Transverse colon (tissue), 4 donors: ENCODE measurements at regions not wholly inside any gene's neighbourhood (a gene's known extent, or its start where the extent isn't known, plus 50 kb on each side); places are given as distances from the start of the nearest gene placed in this dataset.

Experiments
- DNase-seq: peaks from one replicate; pipeline ENCODE4 v3.0.0-alpha.2; 2019
- H3K27ac ChIP-seq, 4 donors: fragments of 200-600 bp; sonication (generic); 2 replicates each; pipeline ENCODE4 v1.5.1; 2016 to 2018; ENCODE audit warnings: inconsistent platforms in 4 of 4
- H3K27me3 ChIP-seq: fragments of 200-600 bp; sonication (generic); 2 replicates; pipeline ENCODE4 v1.5.1; 2017; ENCODE audit warnings: inconsistent platforms
- H3K36me3 ChIP-seq, 4 donors: fragments of 200-600 bp; sonication (generic); 2 replicates each; pipeline ENCODE4 v1.5.1; 2017 to 2019; ENCODE audit warnings: inconsistent platforms in 4 of 4
- H3K4me1 ChIP-seq, 4 donors: fragments of 200-600 bp; sonication (generic); 2 replicates each; pipeline ENCODE4 v1.5.1; 2017 to 2020; ENCODE audit warnings: inconsistent platforms in 4 of 4
- H3K4me3 ChIP-seq, 4 donors: fragments of 200-600 bp; sonication (generic); 1 replicate in 1 of 4; 2 replicates in 3 of 4; pipeline versions ENCODE4 v1.5.1 to v1.6.1; 2017 to 2019; ENCODE audit warnings: inconsistent platforms in 4 of 4
- H3K9me3 ChIP-seq, 2 donors: fragments of 200-600 bp; sonication (generic); 2 replicates each; pipeline ENCODE4 v1.5.1; 2017 to 2019; ENCODE audit warnings: inconsistent platforms in 2 of 2
- EP300 ChIP-seq: sonication (generic); formaldehyde crosslinking; IDR thresholded peaks from one replicate; pipeline ENCODE4 v1.6.1; 2017; ENCODE audit warnings: antibody characterized with exemption, low read depth
- POLR2A ChIP-seq: fragments of 450-650 bp; IDR thresholded peaks from one replicate; pipeline ENCODE4 v1.6.1; 2016; ENCODE audit warnings: antibody characterized with exemption, mild to moderate bottlenecking, moderate library complexity
- POLR2AphosphoS5 ChIP-seq, 3 donors: sonication (generic); formaldehyde crosslinking; IDR thresholded peaks; one replicate each; pipeline ENCODE4 v1.6.1; 2016; ENCODE audit warnings: antibody characterized with exemption in 3 of 3
- WGBS, 2 donors: methylation state at CpG; one replicate each; pipeline ENCODE4 v1.1.5; 2018; ENCODE audit warnings: low coverage in 1 of 2; 5-methylcytosine and 5-hydroxymethylcytosine counted together
- in situ Hi-C, 4 donors: fragments of 200-750 bp; cut with MboI; loops; one replicate each; pipeline versions ENCODE4 v1.15.0 to v1.15.1; 2017; ENCODE audit warnings: low sequenced_read_pairs in 3 of 4, low pct_ligation_motif_present in 1 of 4, low pct_unique_long_range_greater_than_20kb in 1 of 4
- intact Hi-C: fragments of 100-400 bp; cut with DNase I; formaldehyde crosslinking; loops from one replicate; pipeline ENCODE4 v1.15.1; 2023; ENCODE audit warnings: low total_unique reads
- TF ChIP-seq, protein P1 (sequence below), 5 experiments: fragments of 200-600 bp in 3 of 5; fragments of 450-650 bp in 2 of 5; sonication (generic) in 3 of 5; IDR thresholded peaks; 1 replicate in 2 of 5; 2 replicates in 3 of 5; pipeline ENCODE4 v1.5.1; 2016 to 2017; ENCODE audit warnings: antibody characterized with exemption in 5 of 5, inconsistent platforms in 3 of 5, mild to moderate bottlenecking in 2 of 5, moderate library complexity in 1 of 5

DNA sequence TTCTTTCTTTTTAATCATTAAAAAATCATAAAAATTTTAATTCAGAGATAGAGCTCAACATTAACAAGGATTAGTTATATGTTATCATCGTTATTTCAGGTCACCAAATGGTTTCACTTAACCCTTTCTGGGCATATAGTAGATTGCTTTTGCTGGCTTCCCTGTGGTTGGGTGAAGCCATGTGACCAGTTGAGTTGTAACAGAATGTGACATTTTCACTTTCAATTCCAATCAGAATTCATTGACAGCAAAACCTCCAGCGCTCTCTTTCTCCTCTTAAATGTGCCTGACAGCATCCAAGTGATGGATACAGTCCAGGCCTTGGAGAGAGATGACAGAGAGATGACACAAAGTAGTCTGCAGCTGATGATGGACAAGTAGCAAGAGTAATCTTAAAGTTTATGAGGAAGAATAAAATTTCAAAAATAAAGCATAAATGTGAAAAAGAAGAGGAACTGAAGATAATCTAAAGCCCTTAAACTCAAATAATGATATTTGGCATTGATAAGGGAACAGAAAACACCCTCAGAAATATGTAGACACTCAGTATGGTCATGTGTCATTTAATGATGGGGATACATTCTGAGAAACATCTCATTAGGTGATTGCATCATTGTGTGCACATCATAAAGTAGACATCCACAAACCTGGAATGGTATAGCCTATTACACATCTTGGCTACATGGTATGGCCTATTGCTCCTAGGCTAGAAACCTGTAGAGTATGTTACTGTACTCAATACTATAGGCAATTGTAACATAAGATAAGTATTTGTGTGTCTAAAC is 92.3 kb upstream of the QRFPR start:
- in situ Hi-C loops (loop anchor here in 1 of 4 donors (25.0 kb wide), 1 partner anchor 264 kb away; no protein-coding TSS in a partner anchor), intact Hi-C loops (no loop called here)
- no peaks in the 10 kb centered on the region for H3K36me3 ChIP-seq
- TF ChIP-seq, protein P1, sequence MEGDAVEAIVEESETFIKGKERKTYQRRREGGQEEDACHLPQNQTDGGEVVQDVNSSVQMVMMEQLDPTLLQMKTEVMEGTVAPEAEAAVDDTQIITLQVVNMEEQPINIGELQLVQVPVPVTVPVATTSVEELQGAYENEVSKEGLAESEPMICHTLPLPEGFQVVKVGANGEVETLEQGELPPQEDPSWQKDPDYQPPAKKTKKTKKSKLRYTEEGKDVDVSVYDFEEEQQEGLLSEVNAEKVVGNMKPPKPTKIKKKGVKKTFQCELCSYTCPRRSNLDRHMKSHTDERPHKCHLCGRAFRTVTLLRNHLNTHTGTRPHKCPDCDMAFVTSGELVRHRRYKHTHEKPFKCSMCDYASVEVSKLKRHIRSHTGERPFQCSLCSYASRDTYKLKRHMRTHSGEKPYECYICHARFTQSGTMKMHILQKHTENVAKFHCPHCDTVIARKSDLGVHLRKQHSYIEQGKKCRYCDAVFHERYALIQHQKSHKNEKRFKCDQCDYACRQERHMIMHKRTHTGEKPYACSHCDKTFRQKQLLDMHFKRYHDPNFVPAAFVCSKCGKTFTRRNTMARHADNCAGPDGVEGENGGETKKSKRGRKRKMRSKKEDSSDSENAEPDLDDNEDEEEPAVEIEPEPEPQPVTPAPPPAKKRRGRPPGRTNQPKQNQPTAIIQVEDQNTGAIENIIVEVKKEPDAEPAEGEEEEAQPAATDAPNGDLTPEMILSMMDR (IDR thresholded peaks at IDR 0.05), result no peak
- H3K9me3 ChIP-seq, result no peaks in the 10 kb centered on the region
- H3K4me3 ChIP-seq, result no peak overlapping the region
- no peak for DNase-seq
- no peaks in the 10 kb centered on the region for H3K27me3 ChIP-seq
- WGBS, 2 donors, result 53 to 63% methylated on average over 2 of the region's 2 CpGs
- H3K4me1 ChIP-seq, result no peaks in the 10 kb centered on the region
- no peak overlapping the region for H3K27ac ChIP-seq

- Histone ChIP-seq H3K9me3 (no peaks in the 10 kb centered on the region), H3K36me3 (no peaks in the 10 kb centered on the region), H3K4me3 (no peak overlapping the region), H3K27ac (no peak overlapping the region), H3K4me1 (no peaks in the 10 kb centered on the region), H3K27me3 (no peaks in the 10 kb centered on the region)
- in situ Hi-C loops (loop anchor here in 1 of 4 donors (25.0 kb wide), 1 partner anchor 272 kb away; no protein-coding TSS in a partner anchor), intact Hi-C loops (no loop called here)
- no peak for DNase-seq
- WGBS, 2 donors, result 62 to 83% methylated on average over 2 of the region's 2 CpGs
- no peak for TF ChIP-seq EP300
- no peak for TF ChIP-seq POLR2AphosphoS5 (IDR thresholded peaks at IDR 0.05)
- TF ChIP-seq, protein P1 (IDR thresholded peaks at IDR 0.05), result no peak
- TF ChIP-seq POLR2A, result no peak
Observed at GRCh38 chr4:121464854-121465253, 84.0 kb upstream of the QRFPR start.

GRCh38 chr4:121462660-121463261 is 81.9 kb upstream of the QRFPR start:
- no peaks in the 10 kb centered on the region for H3K4me1 ChIP-seq
- TF ChIP-seq, protein P1 (IDR thresholded peaks at IDR 0.05), result peak; percentile 30 to 60 (median 49)
- TF ChIP-seq EP300, result no peak
- in situ Hi-C loops (loop anchor here in 1 of 4 donors (25.0 kb wide), 1 partner anchor 275 kb away; no protein-coding TSS in a partner anchor), intact Hi-C loops (no loop called here)
- H3K27me3 ChIP-seq, result no peaks in the 10 kb centered on the region
- H3K9me3 ChIP-seq, result no peaks in the 10 kb centered on the region
- H3K27ac ChIP-seq, result no peak overlapping the region
- H3K4me3 ChIP-seq, result no peak overlapping the region
- WGBS, 2 donors, result 40 to 43% methylated on average over 4 to 5 of the region's 5 CpGs
- peak; percentile 20 for DNase-seq
- H3K36me3 ChIP-seq, result no peaks in the 10 kb centered on the region

- Histone ChIP-seq H3K4me1 (no peaks in the 10 kb centered on the region), H3K36me3 (no peaks in the 10 kb centered on the region), H3K4me3 (no peak overlapping the region), H3K27me3 (no peaks in the 10 kb centered on the region), H3K9me3 (no peaks in the 10 kb centered on the region), H3K27ac (no peak overlapping the region)
- TF ChIP-seq, protein P1 (IDR thresholded peaks at IDR 0.05), result no peak
- TF ChIP-seq POLR2A (no peak), EP300 (no peak), POLR2AphosphoS5 (IDR thresholded peaks at IDR 0.05) (no peak)
- in situ Hi-C loops (loop anchor here in 1 of 4 donors (25.0 kb wide), 1 partner anchor 278 kb away; no protein-coding TSS in a partner anchor), intact Hi-C loops (no loop called here)
- no peak for DNase-seq
- WGBS, 2 donors, result 63 to 74% methylated on average over 2 of the region's 2 CpGs
Observed at GRCh38 chr4:121459026-121459425, 78.2 kb upstream of the QRFPR start.
